ENCODE measurements at regions not wholly inside any gene's neighbourhood (a gene's known extent, or its start where the extent isn't known, plus 50 kb on each side); places are given as distances from the start of the nearest gene placed in this dataset.

DNA sequence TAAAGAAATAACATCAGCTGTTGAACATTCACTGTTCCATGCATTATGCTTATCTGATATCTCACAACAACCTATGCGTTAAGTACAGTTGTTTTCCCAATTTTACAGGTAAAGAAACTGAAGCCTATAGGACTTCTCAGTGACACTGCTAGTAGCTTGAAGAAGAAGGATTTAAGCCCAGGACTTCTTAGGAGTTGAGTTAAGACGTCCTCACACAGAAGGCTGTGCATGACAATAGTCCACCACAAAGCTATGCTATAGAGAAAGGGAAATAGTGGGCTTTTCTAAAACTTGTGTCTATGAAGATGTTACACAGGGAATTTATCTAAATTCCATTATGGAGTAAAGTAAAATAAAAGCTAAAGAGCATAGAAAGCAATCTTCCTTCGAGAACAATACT lies 120.5 kb upstream of the RASSF8 start:
- no peak for DNase-seq

DNA sequence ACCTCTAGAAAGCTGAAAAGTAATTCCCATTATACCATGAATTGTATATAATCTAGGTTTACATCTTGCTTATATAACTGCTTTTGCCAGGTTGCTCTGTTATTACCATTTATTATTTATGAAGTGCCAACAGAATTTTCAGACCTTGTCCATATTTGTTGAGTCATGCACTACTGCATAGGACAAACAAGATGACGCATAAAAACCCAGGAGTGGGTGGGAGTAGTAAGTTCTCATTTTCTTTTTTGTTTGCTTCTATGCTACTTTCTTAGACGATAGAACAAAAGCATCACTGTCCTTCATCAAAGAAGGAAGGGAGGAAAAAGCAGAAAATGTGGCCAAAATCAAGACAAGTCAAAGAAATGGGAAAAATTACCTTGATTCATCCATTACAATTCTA lies 119.0 kb upstream of the RASSF8 start:
- no peak for DNase-seq

DNA sequence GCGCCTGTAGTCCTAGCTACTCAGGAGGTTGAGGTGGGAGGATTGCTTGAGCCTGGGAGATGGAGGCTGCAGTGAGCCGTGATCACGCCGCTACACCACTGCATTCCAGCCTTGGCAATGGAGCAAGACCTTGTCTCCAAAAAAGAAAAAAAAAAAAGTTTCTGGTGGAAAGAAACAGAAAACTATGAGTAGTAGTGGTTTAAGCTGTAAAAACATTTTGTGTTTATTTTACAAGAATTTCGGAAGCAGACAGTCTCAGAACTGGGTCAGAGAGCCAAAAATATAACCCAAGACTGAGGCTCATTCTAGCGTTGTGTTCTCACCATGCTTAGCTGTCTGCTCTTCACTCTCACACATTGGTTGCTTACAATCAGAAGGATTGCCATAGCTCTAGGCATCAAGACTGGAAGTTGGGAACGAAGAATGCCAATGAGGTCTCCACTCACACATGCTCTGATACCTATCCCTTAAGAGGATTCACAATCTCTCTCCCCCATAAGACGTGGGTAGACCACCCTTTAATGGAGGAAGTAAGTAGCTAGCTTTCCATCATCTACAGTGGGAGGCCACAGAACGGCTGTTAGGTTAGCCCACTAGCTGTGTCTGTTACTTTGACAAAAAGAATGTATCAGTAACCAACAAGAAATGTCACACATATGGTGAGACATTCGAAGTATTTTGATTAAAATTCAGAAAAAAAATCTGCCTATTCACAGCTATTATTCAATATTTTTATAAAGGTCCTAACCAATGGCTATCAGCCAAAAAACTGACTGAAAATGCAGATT lies 117.6 kb upstream of the RASSF8 start:
- no peak for DNase-seq

DNA sequence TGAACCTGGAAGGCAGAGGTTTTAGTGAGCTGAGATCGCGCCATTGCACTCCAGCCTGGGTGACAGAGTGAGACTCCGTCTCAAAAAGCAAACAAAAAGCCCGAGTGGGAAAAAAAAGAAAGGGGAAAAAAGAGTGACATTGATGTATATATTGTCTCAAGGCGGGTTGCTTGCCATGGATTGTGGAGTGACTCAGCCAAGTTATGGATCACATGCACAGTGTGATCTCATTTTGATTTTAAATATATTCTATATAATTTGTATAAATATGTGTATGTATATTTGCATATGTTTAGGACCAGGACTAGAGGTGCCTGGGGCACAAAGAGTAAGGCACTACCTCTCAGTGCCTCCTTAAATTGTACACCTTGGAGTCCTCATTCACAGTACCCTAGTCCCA lies 116.2 kb upstream of the RASSF8 start:
- no peak for DNase-seq

DNA sequence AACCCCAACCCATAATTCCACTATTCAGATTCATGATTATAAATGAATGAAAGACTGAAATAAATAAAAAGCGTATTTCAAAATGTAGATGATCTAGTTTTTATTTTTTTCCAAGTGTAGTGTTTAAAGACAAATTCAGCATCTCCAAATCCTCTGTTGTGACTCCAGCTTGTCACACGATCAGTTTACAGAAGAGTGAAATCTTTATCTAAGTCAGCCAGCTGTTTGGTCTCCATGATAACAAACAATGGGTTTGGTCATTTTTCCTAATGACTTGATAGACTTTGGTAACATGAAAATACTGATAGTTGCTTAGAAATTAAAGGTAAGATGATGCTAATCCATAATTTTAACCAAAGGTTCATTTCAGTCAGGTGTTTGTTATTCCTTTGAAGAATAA lies 114.5 kb upstream of the RASSF8 start:
- DNase-seq, result no peak

DNA sequence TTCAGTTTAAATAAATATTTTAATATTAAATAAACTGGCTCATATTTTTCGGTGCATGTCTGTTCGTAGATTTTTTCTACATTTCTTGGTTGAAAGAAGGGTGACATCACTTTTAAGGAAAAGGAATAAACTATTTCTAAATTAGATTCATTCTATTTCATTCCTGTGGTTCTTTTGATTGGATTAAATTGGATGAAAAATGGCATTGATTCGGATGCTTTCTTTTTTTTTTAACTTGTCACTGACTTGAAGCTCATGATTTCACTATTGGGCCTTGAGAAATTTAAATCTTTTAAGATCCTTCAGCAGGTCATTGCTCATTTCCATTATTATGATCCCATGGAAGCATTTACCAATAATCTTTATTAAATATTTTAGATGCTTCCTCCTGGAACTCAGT lies 113.1 kb upstream of the RASSF8 start:
- DNase-seq, result no peak

DNA sequence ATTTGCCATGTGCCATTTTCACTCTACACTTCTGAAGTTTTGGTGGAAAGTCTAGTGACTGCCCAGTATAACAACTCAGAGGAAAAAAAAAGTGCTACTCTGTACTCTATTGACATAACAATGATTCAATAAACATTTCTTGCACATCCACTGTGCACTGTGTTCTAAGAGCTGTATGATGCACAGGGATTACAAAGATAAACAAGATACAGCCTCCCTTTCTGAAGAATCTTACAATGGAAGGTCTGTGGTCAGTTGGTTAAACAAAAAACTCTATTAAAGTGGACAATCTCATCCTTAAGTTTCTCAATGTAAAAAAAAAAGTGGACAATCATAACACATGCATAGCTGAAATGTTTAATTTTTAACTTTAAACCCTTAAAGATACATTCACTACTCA lies 105.7 kb upstream of the RASSF8 start:
- DNase-seq, result no peak

DNA sequence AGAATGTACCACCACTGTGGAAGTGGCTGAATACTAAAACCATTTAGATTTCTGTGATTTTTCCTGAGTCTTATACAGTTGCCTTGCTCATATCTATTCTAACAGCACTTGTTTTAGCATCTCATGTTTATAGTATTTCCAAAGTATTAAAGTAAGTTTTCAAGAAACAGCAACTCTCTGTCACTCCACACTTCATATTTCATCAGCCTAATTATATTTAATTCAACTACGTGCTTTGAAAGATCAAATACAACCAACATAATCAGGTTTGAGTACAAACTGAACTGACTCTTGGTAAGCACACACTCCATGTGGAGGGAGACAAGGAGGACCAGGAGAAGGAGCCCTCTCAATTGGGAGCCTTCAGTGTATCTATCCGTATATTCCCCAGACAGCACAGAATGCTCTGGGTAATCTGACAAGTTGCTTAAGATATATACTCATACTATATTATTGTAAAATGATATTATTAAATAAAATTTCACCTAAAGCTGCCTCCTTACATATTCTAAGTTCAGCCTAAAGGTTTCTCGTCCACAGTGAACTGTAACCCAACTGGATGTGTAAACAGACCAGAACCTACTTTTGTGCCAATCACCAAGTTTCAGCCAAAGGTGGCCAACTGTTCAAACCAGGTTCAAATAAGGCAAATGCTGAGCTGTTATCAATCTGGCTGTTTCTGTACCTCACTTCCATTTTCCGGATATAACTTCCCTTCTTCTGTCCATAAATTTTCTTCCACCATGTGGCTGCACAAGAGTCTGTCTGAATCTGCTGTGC lies 105.0 kb upstream of the RASSF8 start:
- DNase-seq, result no peak

DNA sequence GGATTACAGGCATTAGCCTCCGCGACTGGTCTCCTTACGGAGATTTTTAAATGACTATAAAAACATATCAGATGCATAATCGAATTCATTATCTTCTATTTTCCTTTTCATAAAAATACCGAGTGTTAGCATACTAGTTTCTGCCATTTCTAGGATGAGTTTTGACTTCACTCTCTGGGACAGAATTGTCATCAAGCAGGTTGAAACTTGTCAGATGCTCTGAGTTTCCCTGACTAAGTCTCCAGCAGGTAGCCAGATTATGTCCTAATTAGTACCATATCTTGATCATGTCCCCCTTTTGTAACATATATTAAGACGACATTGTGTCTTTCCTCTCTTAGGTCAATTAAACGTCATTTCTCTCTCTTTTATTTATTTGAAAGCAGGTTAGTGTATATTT lies 103.5 kb upstream of the RASSF8 start:
- DNase-seq, result no peak

DNA sequence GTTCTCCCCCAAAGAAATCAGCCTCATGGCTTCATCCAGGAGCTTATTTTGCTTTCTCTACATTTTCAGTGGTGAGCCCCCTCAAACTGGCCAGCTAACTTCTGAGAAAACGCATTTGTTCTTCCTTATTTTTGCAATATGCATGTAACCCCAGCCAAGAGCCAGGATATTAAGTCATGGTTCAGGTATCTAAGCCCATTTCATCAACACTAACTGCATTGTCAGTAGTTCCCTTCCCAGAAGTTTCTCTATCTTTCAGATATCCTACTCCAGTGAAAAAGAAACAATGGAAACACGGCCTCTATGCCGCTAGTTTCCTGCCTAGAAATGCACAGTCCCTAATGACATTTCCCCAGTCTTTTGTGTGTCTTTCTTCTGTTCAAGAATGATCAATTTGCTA lies 102.8 kb upstream of the RASSF8 start:
- no peak for DNase-seq

DNA sequence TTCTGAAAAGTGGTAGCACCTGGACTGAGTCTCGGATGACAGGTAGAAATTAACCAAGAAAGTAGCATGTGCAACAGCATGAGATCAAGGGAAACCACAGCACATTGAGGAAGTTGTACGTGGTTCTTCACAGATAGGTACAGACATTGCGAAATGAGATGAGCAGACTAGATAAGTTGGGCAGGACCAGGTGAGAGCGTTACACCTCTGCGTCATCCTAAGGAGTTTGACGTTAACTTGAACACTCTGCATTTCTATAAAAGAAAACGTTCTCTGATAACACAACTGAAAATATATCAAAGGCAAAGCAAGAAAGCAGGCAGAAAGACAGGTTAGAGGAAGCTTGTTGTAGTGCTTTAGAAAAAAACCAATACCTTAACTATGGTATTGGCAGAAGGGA lies 98.5 kb upstream of the RASSF8 start:
- DNase-seq, result no peak

DNA sequence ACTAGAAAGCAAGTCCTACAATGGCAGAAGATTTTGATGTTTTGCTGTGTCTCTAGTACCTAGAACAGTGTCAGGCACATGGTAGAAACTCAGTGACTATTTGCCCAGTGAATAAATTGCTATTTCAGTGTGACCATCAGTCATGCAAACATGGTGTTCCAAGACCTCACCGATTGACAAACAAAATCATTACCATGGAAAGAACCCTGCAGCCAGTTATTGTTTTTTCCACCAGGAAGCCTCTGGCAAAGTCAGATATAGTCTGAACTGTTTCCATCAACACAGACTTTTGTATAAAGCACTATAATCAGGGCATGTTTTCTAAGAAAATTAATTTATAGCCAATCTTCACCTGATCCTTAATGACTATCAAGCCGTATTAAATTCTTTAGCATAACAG lies 97.3 kb upstream of the RASSF8 start:
- no peak for DNase-seq

DNA sequence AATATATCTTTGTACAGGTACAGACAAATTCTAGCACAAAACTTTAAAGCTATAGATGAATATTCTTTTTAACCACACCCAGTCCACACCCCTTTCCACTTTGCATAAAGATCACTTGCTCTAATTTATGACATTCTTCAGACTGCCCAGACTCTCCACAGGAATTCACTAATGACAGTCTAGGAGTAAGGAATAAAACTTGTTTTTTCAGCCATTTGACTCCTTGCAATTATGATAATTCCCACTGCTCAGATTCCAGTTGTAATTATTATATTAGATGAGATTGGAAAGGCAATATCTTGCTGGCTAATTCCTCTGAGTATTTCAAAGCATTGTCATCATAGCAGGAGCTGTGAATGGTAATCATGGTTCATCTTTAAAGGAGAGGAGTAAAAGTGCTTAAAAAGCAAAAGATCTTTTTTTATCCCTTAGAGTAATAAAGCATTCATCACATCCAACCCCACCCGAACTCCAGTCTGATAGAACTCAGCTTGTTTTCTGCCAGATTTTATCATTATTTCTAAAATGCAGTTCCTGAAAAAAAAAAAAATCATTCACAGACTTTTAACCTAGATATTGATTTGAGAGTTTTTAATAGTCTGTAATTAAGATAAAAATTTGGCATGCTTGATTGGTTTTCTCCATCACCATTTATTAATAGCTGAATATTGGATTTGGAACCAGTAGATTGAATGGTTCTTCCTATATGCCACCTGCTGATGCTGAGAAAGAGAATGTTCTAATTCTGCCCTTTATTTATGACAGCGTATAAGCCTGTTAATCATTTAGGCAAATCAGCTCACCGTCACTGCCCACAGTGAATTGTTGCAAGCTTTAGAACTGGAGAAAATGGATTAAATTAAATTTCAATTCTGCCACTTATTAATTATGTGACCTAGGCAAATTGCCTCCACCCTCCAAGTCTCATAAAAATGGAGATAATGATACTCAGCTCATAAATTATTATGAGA lies 93.9 kb upstream of the RASSF8 start:
- no peak for DNase-seq

DNA sequence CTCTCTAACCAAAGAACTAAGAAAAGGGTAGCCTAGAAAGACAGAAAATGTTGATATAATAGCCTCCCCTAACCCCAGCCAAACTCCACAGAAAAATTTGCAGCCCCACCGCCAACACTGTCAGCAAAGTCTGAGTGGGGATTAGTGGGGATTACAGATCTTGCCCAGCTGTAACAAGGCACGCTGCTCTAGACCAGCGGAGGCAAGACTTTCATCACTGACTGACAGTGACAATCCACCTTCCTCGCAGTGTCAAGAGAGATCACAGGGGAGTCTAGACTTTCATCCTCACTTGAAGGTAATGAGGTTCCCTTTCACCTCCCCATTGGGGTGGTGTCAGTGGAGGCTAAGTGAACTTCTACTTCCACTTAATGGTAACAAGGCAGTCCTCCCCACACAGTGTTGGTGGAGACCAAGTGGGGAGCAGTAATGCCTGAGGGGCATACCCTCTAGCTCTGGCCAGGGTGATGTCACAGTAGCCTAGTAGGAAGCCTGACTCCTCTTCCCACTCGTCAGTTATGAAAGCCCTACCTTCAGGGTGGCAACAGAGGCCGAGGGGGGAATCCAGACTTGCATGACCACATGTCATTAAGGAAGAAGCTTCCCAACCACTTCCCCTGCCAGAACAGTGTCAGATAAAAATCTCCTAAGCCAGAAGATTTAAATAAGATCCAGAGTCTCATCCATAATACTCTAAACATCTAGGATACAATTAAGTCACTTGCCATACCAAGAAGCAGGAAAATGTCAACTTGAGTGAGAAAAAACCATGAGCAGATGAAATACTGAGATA lies 91.7 kb upstream of the RASSF8 start:
- DNase-seq, result no peak

DNA sequence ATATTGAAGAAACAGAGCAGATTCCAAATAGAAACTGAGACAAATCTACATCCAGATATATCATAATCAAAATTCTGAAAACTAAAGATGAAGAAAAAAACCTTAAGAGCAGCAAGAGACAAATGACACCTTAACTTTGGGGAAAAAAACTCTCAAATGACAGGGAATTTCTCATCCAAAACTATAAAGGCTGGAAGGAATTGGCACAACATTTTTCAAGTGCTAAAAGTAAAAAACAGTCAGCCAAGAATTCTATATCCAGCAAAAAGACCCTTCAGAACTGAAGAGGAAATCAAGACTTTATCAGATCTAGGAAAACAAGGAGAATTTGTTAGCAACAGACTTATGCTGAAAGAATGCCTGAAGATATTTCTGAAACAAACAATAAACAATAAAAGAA lies 90.3 kb upstream of the RASSF8 start:
- no peak for DNase-seq

DNA sequence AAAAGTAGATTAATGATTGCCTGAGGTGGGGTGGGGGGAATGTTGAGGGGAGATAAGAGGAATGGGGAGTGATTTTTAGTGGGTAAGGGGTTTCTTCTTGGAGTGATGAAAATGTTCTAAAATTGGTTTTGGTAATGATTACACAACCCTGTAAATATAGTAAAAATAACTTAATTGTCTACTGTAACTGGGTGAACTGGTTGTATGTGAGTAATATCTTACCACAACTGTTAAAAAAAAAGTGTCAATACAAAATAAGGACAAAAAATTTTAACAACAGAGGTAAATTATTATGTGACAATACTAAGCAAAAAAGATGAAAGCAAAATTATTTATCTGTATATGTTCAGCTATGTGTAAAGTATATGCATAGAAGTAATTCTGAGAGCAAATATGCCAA lies 86.3 kb upstream of the RASSF8 start:
- no peak for DNase-seq

DNA sequence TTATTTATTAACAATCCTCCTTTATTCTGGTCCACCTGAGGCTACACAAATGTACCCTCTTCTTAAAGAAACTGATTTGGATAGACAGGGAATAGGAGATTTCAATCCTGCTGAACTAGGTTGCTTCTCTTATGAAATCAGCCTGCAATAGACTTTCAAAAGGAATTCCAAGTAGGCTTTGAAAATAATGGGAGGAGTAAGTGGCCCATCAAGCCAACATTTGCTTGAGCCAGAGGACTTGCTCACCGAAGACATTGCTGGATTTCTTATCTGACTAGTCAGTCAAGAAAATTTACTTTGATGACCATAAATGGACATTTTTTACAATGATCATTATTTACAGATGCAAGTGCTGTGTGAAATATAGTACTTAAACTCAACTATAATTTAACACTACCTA lies 82.8 kb upstream of the RASSF8 start:
- no peak for DNase-seq

DNA sequence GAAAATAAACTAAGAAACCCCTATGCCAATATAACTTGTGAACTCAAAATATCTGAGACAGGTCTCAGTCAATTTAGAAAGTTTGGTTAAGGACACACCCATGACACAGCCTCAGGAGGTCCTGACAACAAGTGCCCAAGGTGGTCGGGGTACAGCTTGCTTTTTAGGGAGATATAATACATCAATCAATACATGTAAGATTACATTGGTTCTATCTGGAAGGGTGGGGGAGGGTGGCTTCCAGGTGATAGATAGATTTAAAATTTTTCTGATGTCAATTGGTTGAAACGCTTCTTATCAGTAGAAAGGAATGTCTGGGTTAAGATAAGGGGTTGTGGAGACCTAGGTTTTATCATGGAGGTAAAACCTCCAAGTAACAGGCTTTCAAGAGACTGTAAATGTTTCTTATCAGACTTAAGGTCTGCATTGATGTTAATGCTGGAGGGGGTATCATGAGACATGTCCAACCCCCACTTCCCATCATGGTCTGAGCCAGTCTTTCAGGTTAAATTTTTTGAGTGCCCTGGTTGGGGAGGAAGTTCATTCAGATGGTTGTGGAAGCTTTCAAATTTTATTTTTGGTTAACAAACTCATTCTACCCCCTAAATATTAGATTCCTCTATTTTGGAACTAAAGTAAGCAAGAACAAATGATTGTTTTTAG lies 82.0 kb upstream of the RASSF8 start:
- DNase-seq, result no peak

DNA sequence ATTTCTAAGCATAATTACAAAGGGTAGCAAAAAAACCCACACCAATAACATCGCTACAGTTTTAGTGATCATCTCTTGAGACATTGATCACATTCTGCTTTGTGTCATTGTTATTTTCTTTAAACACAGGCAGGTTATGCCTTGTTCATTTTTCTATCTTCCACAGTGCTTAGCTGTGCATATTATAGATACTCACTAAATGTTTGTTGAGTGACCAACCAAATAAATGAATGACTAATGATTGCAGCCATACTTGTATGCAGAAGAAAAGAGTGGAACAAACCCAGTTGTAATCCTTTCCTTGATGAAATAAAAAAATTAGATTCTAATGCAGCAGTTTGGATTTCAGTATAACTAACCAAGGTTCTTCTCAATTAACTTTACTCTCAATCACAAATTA lies 81.0 kb upstream of the RASSF8 start:
- DNase-seq, result no peak

DNA sequence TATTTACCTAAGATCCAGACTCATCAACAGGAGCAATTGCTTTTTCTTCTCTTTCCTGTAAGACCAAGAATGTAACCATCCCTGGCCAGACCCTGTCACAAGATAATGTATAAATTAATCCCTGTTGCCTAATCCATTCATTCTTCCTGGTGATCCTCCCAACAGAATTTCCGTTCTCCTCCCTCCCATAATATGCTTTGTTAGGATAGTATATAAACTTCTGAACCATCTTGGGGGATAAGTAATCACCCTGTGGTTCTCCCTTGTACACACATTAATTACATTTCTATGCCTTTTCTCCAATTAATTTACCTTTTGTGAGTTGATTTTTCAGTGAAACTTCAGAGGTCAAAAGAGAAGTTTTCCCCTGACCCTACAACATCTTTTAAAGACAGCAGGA lies 76.2 kb upstream of the RASSF8 start:
- DNase-seq, result no peak

DNA sequence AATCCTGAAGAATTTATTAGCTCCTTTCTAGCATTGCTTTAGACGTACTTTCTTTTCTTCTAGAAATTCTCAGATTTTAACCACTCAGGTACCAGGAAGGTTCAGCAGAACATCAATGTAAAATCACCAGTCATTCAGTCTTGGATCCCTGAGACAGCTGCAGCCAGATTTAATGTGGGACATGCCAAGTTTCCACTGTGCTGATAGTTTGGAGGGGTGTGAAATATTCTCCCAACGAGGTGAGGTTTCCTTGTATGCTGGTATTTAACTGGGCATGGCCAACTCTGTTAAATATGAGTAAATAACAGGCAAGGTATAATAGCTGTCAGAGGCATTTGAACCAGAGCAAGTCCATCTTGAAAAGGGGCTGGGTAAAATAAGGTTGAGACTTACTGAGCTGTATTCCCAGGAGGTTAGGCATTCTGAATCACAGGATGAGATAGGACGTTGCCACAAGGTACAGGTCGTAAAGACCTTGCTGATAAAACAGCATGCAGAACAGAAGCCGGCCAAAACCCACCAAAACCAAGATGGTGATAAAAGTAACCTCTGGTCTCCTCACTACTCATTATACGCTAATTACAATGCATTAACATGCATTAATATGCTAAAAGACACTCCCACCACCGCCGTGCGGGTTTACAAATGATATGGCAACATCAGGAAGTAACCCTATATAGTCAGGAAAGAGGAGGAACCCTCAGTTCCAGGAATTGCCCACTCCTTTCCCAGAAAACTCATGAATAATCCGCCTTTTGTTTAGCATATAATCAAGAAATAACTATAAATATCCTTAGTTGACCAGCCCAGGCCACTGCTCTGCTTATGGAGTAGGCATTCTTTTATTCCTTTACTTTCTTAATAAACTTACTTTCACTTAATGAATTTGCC lies 75.2 kb upstream of the RASSF8 start:
- no peak for DNase-seq
